Retinal pigment epithelial cell (primary cell): ENCODE measurements at regions not wholly inside any gene's neighbourhood (a gene's known extent, or its start where the extent isn't known, plus 50 kb on each side); places are given as distances from the start of the nearest gene placed in this dataset.
A peak's percentile ranks its signal among the peaks of the same experiment; 100 is the strongest.

Experiments used
- DNase-seq: peaks from one replicate; pipeline ENCODE4 v3.0.0-alpha.2; 2010; ENCODE audit warnings: low read depth
- H3K4me3 ChIP-seq: 2 replicates; pipeline ENCODE4 v1.5.1; 2011; ENCODE audit warnings: mild to moderate bottlenecking, low read length, control low read depth, moderate library complexity
- TF ChIP-seq, protein P1 (sequence below): conservative IDR thresholded peaks from 2 replicates; pipeline ENCODE4 v1.5.1; 2011; ENCODE audit warnings: low read depth, low read length, control low read depth, inconsistent platforms

DNA sequence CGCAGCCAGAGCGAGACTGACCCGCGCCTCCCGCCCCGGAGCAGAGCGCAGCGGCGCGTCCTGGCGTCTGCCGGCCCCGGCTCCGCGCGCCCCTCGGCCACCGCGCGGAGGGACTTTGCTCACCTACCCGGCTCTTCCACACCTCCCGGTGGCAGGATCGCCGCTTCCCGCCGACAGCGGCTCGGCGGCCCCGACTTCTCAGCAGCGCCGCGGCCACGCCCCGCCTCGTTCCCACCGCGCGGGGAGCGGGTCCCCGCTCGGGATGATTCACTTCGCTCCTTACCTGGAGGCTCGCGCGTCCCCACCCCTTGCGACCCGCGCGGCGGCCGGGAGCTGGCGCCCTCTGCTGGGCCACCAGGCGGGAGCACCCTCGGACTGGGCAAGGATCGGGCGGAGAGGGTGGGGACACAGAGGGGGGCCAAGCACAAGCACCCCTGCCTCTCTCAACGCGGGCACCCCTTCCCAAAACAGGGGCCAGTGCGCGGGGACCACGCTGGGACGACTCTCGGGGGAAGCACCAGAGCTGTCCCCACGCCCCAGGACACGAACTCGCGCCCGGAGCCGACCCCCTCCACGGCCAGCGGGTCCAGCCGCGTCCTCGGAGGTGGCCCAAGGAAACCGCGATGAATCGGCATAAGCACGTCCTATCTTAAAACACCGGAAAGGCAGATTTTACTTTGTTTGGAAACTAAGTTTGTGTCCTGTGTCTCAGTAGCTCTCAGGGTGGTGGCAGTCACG, 101.0 kb upstream of the SVIL start:
- TF ChIP-seq, protein P1, sequence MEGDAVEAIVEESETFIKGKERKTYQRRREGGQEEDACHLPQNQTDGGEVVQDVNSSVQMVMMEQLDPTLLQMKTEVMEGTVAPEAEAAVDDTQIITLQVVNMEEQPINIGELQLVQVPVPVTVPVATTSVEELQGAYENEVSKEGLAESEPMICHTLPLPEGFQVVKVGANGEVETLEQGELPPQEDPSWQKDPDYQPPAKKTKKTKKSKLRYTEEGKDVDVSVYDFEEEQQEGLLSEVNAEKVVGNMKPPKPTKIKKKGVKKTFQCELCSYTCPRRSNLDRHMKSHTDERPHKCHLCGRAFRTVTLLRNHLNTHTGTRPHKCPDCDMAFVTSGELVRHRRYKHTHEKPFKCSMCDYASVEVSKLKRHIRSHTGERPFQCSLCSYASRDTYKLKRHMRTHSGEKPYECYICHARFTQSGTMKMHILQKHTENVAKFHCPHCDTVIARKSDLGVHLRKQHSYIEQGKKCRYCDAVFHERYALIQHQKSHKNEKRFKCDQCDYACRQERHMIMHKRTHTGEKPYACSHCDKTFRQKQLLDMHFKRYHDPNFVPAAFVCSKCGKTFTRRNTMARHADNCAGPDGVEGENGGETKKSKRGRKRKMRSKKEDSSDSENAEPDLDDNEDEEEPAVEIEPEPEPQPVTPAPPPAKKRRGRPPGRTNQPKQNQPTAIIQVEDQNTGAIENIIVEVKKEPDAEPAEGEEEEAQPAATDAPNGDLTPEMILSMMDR, result peak; percentile 79
- DNase-seq, result no peak
- H3K4me3 ChIP-seq, result peak overlapping the region; percentile 47

DNA sequence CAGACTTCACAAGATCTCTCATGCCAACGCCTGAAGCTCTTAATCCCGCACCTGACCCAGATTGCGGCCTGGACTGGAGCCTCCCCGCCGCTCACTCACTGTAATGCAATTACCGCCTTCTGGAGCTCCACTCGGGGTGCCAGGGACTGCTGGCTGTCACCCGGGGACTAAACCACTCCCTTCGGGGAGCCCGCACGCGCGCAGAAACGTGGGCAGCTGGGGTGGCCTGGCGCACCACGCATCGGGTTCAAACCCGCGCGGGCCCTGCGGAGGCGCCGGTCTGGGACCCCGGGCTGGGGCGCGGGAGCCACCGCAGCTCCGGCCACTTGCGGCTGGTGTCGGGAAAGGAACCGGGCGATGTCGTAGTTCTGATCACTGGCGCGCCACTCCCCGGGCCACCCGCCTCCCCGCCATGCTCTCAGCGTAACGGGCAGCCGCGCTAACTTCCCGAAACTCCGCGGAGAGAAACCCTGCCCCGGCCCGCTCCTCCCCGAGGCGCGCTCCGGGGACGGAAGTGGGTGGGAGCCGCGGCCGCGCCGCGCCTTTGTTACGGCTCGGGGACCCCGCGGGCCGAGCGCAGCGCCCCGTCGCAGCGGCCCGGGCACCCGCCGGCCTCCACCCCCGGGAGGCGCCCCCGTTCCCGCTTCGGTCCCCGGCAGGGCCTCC, 100.3 kb upstream of the SVIL start:
- TF ChIP-seq, protein P1, result no peak
- no peak for DNase-seq
- H3K4me3 ChIP-seq, result peak overlapping the region; percentile 47

DNA sequence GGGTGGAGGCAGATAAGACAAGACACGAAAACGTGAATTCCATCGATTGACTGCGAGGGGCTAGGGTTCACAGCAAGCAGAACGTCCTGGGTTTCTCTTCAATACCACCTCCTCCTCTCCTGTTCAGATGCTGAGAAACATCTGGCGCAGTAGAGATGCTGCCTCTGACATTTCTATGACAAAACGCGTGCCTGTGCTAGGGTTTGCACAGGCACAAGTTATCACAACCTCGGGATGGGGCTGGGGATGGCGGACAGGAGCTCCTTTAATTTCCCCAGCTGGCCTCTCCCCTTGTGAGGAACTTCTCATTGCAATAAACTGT, 99.8 kb upstream of the SVIL start:
- TF ChIP-seq, protein P1, result no peak
- no peak for DNase-seq
- H3K4me3 ChIP-seq, result peak overlapping the region; percentile 47

DNA sequence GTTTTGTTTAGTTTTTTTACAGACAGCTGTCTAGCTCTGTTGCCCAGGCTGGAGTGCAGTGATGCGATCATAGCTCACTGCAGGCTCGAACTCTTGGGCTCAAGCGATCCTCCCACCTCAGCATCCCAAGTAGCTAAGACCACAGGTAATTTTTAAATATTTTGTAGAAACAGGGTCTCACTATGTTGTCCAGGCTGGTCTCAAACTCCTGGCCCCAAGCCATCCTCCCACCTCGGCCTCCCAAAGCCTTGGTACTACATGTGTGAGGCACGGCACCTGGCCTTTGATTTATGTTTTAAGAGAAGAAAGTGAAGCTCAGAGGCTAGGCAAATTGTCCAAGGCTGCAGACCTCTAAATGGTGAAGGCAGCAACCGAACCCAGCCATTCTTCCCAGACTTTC, 98.6 kb upstream of the SVIL start:
- no peak for DNase-seq
- H3K4me3 ChIP-seq, result no peak overlapping the region
- TF ChIP-seq, protein P1, result no peak

DNA sequence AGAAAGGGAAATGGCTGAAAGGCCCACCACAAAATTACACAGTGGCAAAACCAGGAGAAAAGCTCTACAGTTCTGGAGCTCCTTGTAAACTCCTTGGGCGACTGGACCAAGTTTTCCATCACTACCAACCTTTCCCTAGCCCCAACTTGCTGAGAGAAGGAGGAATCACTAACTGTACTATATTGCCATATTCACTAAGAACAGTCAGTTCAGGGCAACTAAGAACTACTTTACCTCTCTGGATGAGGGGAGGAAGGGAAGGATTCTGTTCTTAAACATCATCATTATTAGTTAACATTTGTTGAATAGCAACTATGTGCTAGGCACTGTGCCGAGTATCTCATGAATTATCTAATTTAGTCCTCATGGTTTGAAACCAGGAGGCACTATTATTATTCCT, 98.1 kb upstream of the SVIL start:
- TF ChIP-seq, protein P1, result no peak
- DNase-seq, result no peak
- H3K4me3 ChIP-seq, result no peak overlapping the region

DNA sequence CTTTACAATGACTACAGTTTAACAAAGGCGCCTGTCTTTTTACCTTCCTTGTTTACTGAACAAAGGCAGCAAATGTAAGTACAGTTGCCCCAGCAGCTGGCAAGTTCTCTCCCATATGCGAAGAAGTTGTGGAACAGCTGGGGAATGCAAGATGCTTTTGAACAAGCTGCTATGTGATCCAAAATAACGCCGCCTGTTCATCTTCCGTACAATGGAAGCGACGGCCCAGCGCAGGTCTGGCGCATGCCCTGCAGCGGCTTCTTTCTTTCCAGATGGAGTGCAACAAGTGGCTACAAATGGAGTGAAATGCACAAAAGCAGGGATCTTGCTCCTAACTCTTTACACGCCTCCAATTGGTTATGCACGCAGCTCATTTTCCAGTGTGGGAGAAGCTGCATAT, 97.0 kb upstream of the SVIL start:
- TF ChIP-seq, protein P1, result no peak
- DNase-seq, result no peak
- H3K4me3 ChIP-seq, result no peak overlapping the region

DNA sequence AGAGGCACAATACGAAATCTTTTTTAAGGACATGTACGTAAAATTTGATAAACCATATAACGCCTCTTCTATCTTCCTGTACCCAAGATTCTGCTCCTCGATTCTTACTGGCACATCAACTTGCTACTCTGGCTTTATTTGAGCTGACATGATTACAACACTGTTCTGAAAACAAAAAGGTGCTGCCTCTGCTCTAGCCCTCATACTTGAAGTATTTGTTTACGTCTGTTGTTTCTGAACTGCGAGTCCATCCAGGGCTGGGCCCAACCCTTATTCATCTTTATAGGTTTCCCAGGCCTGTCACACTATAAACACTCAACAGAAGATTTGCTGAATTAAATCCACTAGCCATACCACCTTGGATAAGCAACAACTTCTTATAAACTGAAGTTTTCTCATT, 96.2 kb upstream of the SVIL start:
- TF ChIP-seq, protein P1, result no peak
- no peak for DNase-seq
- H3K4me3 ChIP-seq, result no peak overlapping the region
